Psoas muscle (tissue), 7 donors: ENCODE measurements at regions not wholly inside any gene's neighbourhood (a gene's known extent, or its start where the extent isn't known, plus 50 kb on each side); places are given as distances from the start of the nearest gene placed in this dataset.
"Not testable (repeated sequence)": the region's sequence is repeated elsewhere in the genome, so short reads cannot be mapped to it uniquely, and the experiment has no call there.

Experiments
- ATAC-seq, 4 donors: fragments of 200-7000 bp; cut with Tn5 transposase; one replicate each; pipeline ENCODE4 v1.9.1; 2020; ENCODE audit warnings: moderate library complexity in 3 of 4, mild to moderate bottlenecking in 2 of 4
- DNase-seq, 2 donors: peaks; one replicate each; pipeline ENCODE4 v3.0.0-alpha.2; 2020
- H3K27ac ChIP-seq: fragments of 200-600 bp; one replicate; pipeline ENCODE4 v1.8.0; 2022
- H3K27me3 ChIP-seq, 3 donors: fragments of 200-600 bp in 1 of 3; one replicate each; pipeline versions ENCODE4 v1.6.1 to v1.8.0; 2013 to 2022; ENCODE audit warnings: low read length in 2 of 3, mild to moderate bottlenecking in 2 of 3, moderate library complexity in 1 of 3; ENCODE audit not compliant: insufficient read depth in 3 of 3
- H3K36me3 ChIP-seq, 2 donors: fragments of 200-600 bp in 1 of 2; one replicate each; pipeline versions ENCODE4 v1.6.1 to v1.8.0; 2013 to 2022; ENCODE audit warnings: low read depth in 1 of 2, mild to moderate bottlenecking in 1 of 2, moderate library complexity in 1 of 2; ENCODE audit not compliant: insufficient read depth in 1 of 2
- H3K4me1 ChIP-seq: fragments of 200-600 bp; one replicate; pipeline ENCODE4 v1.8.0; 2022
- H3K4me3 ChIP-seq: fragments of 200-600 bp; one replicate; pipeline ENCODE4 v1.8.0; 2022; ENCODE audit warnings: mild to moderate bottlenecking
- H3K9me3 ChIP-seq: fragments of 200-600 bp; one replicate; pipeline ENCODE4 v1.8.0; 2022
- CTCF ChIP-seq: fragments of 200-600 bp; IDR thresholded peaks from one replicate; pipeline ENCODE4 v1.8.0; 2022; ENCODE audit warnings: antibody characterized with exemption
- WGBS, 3 donors: extraction: QIAGEN DNeasy Blood & Tissue Kit; methylation state at CpG; one replicate each; pipeline versions ENCODE4 v1.1.6 to v1.1.7; 2013; 5-methylcytosine and 5-hydroxymethylcytosine counted together
- intact Hi-C, 2 donors: fragments of 100-400 bp; cut with DNase I; formaldehyde crosslinking; loops; one replicate each; pipeline versions ENCODE4 v1.11.0 to v1.14.2; 2022
- donor health status: healthy with polysubstance abuse.
- donor health status: DM: no; HTN: no; CAD: no; lungs with moderate emphysema.
- donor health status: Bipolar disorder and iron deficiency.
- donor health status: healthy.
- donor health status: DM: yes; HTN: yes; CAD: no.
- donor health status: DM: no; HTN: no; CAD: no.
- donor health status: DM: yes; HTN: yes; CAD: no.

DNA sequence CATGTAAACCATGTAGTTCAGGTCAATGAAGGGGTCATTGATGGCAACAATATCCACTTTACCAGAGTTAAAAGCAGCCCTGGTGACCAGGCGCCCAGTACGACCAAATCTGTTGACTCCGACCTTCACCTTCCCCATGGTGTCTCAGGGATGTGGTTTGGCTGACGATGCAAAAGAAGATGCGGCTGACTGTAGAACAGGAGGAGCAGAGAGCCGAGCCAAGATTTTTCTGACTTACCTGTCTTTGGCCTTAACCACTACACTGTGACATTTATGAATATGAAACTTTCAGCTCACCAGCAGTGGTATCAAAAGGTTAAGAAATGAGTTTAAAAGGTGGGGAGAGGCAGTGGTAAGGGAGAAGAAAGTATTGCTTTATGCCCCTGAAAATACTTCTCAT lies 309.8 kb downstream of the BCOR start:
- no peaks in the 10 kb centered on the region for H3K36me3 ChIP-seq
- no peak for DNase-seq
- WGBS, 3 donors, result 95 to 100% (median 98%) methylated on average over 6 of the region's 6 CpGs
- no peak for TF ChIP-seq CTCF
- peaks cover 0 to 14% (median 0%) of the 10 kb centered on the region in 3 donors for H3K27me3 ChIP-seq
- no peak for ATAC-seq
- intact Hi-C loops, result no loop called here
- H3K4me3 ChIP-seq, result no peak overlapping the region
- no peak overlapping the region for H3K27ac ChIP-seq
- no peaks in the 10 kb centered on the region for H3K9me3 ChIP-seq
- no peaks in the 10 kb centered on the region for H3K4me1 ChIP-seq

DNA sequence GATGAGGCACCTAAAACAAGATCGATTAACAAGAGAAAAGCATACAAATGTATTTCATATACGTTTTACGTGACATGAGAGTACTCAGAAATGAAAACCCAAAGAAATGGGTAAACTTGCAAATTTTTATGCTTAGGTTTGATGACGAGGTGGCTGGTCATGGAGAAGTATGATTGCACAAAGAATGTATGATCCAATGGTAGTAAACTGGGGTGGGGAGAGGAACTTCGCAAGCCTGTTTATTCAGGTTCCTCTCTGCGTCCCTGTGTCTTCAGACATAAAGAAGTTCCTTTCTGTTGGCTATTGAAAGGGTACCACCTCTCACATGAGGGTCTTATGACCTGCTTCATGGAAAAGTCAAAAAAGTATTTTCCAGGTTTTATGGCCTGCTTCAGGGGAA lies 309.2 kb downstream of the BCOR start:
- no peak for ATAC-seq
- Histone ChIP-seq H3K9me3 (no peaks in the 10 kb centered on the region), H3K4me1 (no peaks in the 10 kb centered on the region), H3K27ac (no peak overlapping the region), H3K4me3 (no peak overlapping the region), H3K27me3 (peaks cover 0 to 13% (median 0%) of the 10 kb centered on the region in 3 donors), H3K36me3 (no peaks in the 10 kb centered on the region)
- DNase-seq, result no peak
- TF ChIP-seq CTCF, result no peak
- 78 to 97% (median 96%) methylated on average over 6 of the region's 6 CpGs for WGBS, 3 donors
- intact Hi-C loops, result no loop called here

DNA sequence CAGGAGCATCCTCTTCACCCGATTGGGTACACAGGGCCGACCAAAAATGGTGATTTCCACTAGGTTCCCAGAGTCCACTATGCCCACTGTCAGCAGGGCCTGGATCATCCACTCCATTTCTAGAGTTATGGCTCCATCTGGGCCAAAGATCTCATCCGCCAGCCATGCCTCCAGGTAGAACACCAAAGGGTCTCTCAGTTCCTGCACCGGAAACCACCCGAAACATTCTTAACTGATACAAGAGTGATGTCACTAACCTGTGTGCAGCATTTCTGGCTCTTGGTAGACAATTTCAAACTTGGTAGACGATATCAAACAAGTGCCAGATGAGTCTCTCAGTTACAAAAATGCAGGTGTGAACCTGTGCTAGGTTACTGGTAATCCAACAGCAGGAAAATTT lies 306.1 kb downstream of the BCOR start:
- H3K4me1 ChIP-seq, result no peaks in the 10 kb centered on the region
- peaks cover 0 to 4% (median 0%) of the 10 kb centered on the region in 3 donors for H3K27me3 ChIP-seq
- TF ChIP-seq CTCF, result no peak
- no peaks in the 10 kb centered on the region for H3K36me3 ChIP-seq
- H3K27ac ChIP-seq, result no peak overlapping the region
- H3K4me3 ChIP-seq, result no peak overlapping the region
- no peak for DNase-seq
- H3K9me3 ChIP-seq, result no peaks in the 10 kb centered on the region
- intact Hi-C loops, result no loop called here
- 81 to 97% (median 95%) methylated on average over 6 of the region's 6 CpGs for WGBS, 3 donors
- no peak for ATAC-seq

GRCh38 chrX:39795605-39796004 lies 302.2 kb downstream of the BCOR start:
- no peaks in the 10 kb centered on the region for H3K9me3 ChIP-seq
- H3K4me1 ChIP-seq, result no peaks in the 10 kb centered on the region
- DNase-seq (no peak), ATAC-seq (no peak)
- no peak overlapping the region for H3K27ac ChIP-seq
- intact Hi-C loops, result no loop called here
- peaks cover 0 to 4% (median 0%) of the 10 kb centered on the region in 3 donors for H3K27me3 ChIP-seq
- no peak for TF ChIP-seq CTCF
- H3K36me3 ChIP-seq, result no peaks in the 10 kb centered on the region
- WGBS, 3 donors, result 67 to 89% (median 86%) methylated on average over 7 of the region's 7 CpGs
- no peak overlapping the region for H3K4me3 ChIP-seq

- intact Hi-C loops, result no loop called here
Measured at GRCh38 chrX:39796856-39797255, 300.9 kb downstream of the BCOR start.

DNA sequence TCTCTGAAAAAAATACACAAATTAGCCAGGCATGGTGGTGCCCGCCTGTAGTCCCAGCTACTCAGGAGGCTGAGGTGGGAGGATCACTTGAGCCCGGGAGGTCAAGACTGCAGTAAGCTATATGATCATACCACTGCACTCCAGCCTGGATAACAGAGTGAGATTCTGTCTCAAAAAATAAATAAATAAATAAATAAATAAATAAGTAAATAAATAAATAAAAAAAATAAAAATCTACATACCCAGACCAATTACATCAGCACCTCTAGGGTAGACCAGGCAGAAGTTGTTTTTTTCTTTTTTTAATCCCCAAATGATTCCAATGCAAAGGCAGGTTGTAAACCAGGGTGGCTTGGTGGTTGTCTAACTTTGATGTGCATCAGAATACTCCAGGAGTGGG lies 299.3 kb downstream of the BCOR start:
- intact Hi-C loops, H3K4me1 ChIP-seq, H3K4me3 ChIP-seq, H3K9me3 ChIP-seq, DNase-seq, H3K27me3 ChIP-seq, H3K36me3 ChIP-seq, H3K27ac ChIP-seq, ATAC-seq: not testable (repeated sequence)
- WGBS, 3 donors, result 86 to 98% (median 94%) methylated on average over 2 of the region's 2 CpGs

More at GRCh38 chrX:39796856-39797255, 300.9 kb downstream of the BCOR start:
- H3K4me3 ChIP-seq, result no peak overlapping the region
- TF ChIP-seq CTCF, result no peak
- 77 to 90% (median 78%) methylated on average over 2 to 3 of the region's 3 CpGs for WGBS, 3 donors
- H3K4me1 ChIP-seq, result no peaks in the 10 kb centered on the region
- no peaks in the 10 kb centered on the region for H3K36me3 ChIP-seq
- H3K27ac ChIP-seq, result no peak overlapping the region
- H3K27me3 ChIP-seq, result no peaks in the 10 kb centered on the region
- no peak for ATAC-seq
- H3K9me3 ChIP-seq, result no peaks in the 10 kb centered on the region
- no peak for DNase-seq
